ENCODE measurements at regions not wholly inside any gene's neighbourhood (a gene's known extent, or its start where the extent isn't known, plus 50 kb on each side); places are given as distances from the start of the nearest gene placed in this dataset.

DNA sequence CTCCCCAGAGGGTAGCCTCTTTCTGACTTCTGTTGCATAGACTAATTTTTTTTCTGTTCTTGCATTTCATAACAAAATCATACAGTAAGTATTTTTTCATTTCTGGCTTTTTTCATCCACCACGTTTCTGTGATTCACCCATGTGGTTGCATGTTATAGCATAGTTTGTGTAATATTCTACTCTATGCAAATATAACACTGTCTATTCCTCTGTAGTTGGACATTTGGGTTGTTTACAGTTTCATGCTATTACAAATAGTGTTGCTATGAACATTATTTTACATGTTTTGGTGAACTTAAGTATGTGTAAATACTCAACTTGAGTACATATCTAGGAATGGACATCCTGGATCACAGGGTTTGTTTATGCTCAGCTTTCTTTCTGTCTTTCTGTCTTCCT lies 187.2 kb upstream of the KCNG1 start:
- H3K4me1 ChIP-seq (ENCODE audit: low read length), result peaks cover 40% of the 10 kb centered on the region
- H4K20me1 ChIP-seq (ENCODE audit: insufficient read depth, low read length), result no peaks in the 10 kb centered on the region
- H3K9me2 ChIP-seq (replicated peaks; ENCODE audit: insufficient read depth, low read length), result no peaks in the 10 kb centered on the region
- H2AFZ ChIP-seq (ENCODE audit: low read length), result no peak overlapping the region
- no peaks in the 10 kb centered on the region for H3K36me3 ChIP-seq (replicated peaks; ENCODE audit: insufficient read depth, low read length)
- no peak overlapping the region for H3K4me2 ChIP-seq (ENCODE audit: low read depth, low read length)
- 0 out of 2 replicates have a peak, but pooled peaks cover 5% of the 10 kb centered on the region for H3F3A ChIP-seq (ENCODE audit: insufficient read depth, low read length)
- H3K4me3 ChIP-seq (ENCODE audit: low read length), result no peak overlapping the region
- H3K27me3 ChIP-seq (replicated peaks; ENCODE audit: insufficient read depth, low read length), result no peaks in the 10 kb centered on the region
- no peak overlapping the region for H3K9ac ChIP-seq (ENCODE audit: low read length)
- no peaks in the 10 kb centered on the region for H3K9me3 ChIP-seq (replicated peaks; ENCODE audit: insufficient read depth, low read length)
- no peaks in the 10 kb centered on the region for H3K79me2 ChIP-seq (ENCODE audit: low read length)
- TF ChIP-seq, protein P1, sequence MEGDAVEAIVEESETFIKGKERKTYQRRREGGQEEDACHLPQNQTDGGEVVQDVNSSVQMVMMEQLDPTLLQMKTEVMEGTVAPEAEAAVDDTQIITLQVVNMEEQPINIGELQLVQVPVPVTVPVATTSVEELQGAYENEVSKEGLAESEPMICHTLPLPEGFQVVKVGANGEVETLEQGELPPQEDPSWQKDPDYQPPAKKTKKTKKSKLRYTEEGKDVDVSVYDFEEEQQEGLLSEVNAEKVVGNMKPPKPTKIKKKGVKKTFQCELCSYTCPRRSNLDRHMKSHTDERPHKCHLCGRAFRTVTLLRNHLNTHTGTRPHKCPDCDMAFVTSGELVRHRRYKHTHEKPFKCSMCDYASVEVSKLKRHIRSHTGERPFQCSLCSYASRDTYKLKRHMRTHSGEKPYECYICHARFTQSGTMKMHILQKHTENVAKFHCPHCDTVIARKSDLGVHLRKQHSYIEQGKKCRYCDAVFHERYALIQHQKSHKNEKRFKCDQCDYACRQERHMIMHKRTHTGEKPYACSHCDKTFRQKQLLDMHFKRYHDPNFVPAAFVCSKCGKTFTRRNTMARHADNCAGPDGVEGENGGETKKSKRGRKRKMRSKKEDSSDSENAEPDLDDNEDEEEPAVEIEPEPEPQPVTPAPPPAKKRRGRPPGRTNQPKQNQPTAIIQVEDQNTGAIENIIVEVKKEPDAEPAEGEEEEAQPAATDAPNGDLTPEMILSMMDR (IDR thresholded peaks at IDR 0.05; ENCODE audit: low read length), result no peak
- TF ChIP-seq EZH2phosphoT487 (IDR thresholded peaks at IDR 0.05; ENCODE audit: low read length) (no peak), EZH2 (optimal IDR thresholded peaks at IDR 0.05; ENCODE audit: low read depth, low read length) (no peak)
- DNase-seq, result no peak
- H3K27ac ChIP-seq (ENCODE audit: low read length), result no peak overlapping the region

DNA sequence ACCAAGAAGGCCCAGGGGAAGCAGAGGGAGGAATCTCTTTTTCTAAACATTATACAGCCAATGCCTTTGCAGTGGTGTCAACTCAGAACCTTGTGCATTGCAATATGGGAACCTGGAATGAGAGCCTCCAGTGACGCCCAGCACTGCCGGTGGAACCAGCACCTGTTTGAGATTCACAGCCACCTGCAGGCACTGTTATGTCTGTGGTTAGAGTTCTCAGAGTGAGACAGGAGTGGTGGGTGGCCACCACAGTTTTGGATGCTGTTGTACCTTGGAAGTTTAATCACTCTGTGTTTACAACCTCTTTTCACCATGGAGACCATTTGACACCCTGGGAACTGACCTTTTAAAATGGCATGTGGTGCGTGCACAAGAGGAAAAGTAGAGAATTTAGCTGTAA lies 185.3 kb upstream of the KCNG1 start:
- Histone ChIP-seq H3K36me3 (replicated peaks; ENCODE audit: insufficient read depth, low read length) (no peaks in the 10 kb centered on the region), H2AFZ (ENCODE audit: low read length) (no peak overlapping the region), H3K4me3 (ENCODE audit: low read length) (no peak overlapping the region), H3K9me2 (replicated peaks; ENCODE audit: insufficient read depth, low read length) (no peaks in the 10 kb centered on the region), H3K4me1 (ENCODE audit: low read length) (peaks cover 40% of the 10 kb centered on the region), H3K27me3 (replicated peaks; ENCODE audit: insufficient read depth, low read length) (no peaks in the 10 kb centered on the region), H3K4me2 (ENCODE audit: low read depth, low read length) (peak overlapping the region; percentile 13; the same call in 1 of the 2 replicates), H3K9me3 (replicated peaks; ENCODE audit: insufficient read depth, low read length) (no peaks in the 10 kb centered on the region), H4K20me1 (ENCODE audit: insufficient read depth, low read length) (no peaks in the 10 kb centered on the region), H3K79me2 (ENCODE audit: low read length) (no peaks in the 10 kb centered on the region), H3K9ac (ENCODE audit: low read length) (no peak overlapping the region), H3F3A (ENCODE audit: insufficient read depth, low read length) (0 out of 2 replicates have a peak, but pooled peaks cover 5% of the 10 kb centered on the region), H3K27ac (ENCODE audit: low read length) (peak overlapping the region; percentile 69)
- TF ChIP-seq, protein P1 (IDR thresholded peaks at IDR 0.05; ENCODE audit: low read length), result no peak
- no peak for TF ChIP-seq EZH2 (optimal IDR thresholded peaks at IDR 0.05; ENCODE audit: low read depth, low read length)
- DNase-seq, result peak; percentile 68

DNA sequence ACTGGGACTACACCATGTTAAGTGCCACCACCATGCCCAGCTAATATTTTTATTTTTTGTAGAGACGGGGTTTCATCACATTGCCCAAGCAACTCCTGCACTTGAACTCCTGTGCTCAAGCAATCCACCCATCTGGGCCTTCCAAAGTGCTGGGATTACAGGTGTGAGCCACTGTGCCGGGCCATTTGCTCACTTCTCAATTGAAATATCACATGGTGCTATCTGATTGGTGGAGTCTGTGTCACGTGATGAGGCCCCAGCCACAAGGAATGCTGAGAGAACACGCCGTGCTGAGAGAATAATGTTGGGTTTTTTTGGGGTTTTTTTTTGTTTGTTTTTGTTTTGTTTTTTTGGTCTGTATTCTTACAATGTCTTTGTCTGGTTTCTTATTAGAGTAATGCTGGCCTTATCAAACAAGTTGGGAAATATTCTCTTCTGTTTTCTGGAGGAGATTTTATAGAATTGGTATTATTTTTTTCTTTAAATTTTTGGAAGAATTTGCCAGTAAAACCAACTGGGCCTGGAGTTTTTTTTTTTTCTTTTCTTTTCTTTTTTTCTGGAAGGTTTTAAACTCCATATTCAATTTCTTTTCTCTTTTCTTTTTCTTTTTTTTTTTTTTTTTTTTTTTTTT lies 183.2 kb upstream of the KCNG1 start:
- Histone ChIP-seq H3K4me1 (ENCODE audit: low read length) (peaks cover 30% of the 10 kb centered on the region), H3K36me3 (replicated peaks; ENCODE audit: insufficient read depth, low read length) (no peaks in the 10 kb centered on the region), H3K4me3 (ENCODE audit: low read length) (no peak overlapping the region), H3K9me2 (replicated peaks; ENCODE audit: insufficient read depth, low read length) (no peaks in the 10 kb centered on the region), H3K9ac (ENCODE audit: low read length) (no peak overlapping the region), H3K27me3 (replicated peaks; ENCODE audit: insufficient read depth, low read length) (no peaks in the 10 kb centered on the region), H2AFZ (ENCODE audit: low read length) (no peak overlapping the region), H3K4me2 (ENCODE audit: low read depth, low read length) (no peak overlapping the region), H3K79me2 (ENCODE audit: low read length) (no peaks in the 10 kb centered on the region), H4K20me1 (ENCODE audit: insufficient read depth, low read length) (no peaks in the 10 kb centered on the region), H3K27ac (ENCODE audit: low read length) (no peak overlapping the region), H3F3A (ENCODE audit: insufficient read depth, low read length) (0 out of 2 replicates have a peak, but pooled peaks cover 5% of the 10 kb centered on the region), H3K9me3 (replicated peaks; ENCODE audit: insufficient read depth, low read length) (no peaks in the 10 kb centered on the region)
- DNase-seq, result no peak
- TF ChIP-seq EZH2phosphoT487 (IDR thresholded peaks at IDR 0.05; ENCODE audit: low read length), result no peak
- TF ChIP-seq, protein P1 (IDR thresholded peaks at IDR 0.05; ENCODE audit: low read length), result no peak
- no peak for TF ChIP-seq EZH2 (optimal IDR thresholded peaks at IDR 0.05; ENCODE audit: low read depth, low read length)
